NCI-H82 treated with DMSO at 0.1 percent for 48 hours (cell line): ENCODE measurements at regions not wholly inside any gene's neighbourhood (a gene's known extent, or its start where the extent isn't known, plus 50 kb on each side); places are given as distances from the start of the nearest gene placed in this dataset.
"Not testable (repeated sequence)": the region's sequence is repeated elsewhere in the genome, so short reads cannot be mapped to it uniquely, and the experiment has no call there.

ENCODE experiments used
- DNase-seq: peaks from one replicate; lab custom pipeline; 2025; ENCODE audit not compliant: unreplicated experiment; lab: John Stamatoyannopoulos, UW

- no peak for DNase-seq
These were observed 271.2 kb downstream of the EN1 start for GRCh38 chr2:118576109-118576855.

GRCh38 chr2:118572380-118572779 lies 275.1 kb downstream of the EN1 start:
- DNase-seq: not testable (repeated sequence)

- DNase-seq: no peak
These were observed 277.4 kb downstream of the EN1 start for GRCh38 chr2:118569876-118570535.

GRCh38 chr2:118568700-118569099 lies 278.7 kb downstream of the EN1 start:
- DNase-seq: no peak

- no peak for DNase-seq
These were observed 281.5 kb downstream of the EN1 start for GRCh38 chr2:118565786-118566540.

GRCh38 chr2:118565301-118565700 lies 282.1 kb downstream of the EN1 start:
- DNase-seq: no peak

- no peak for DNase-seq
These were observed 285.3 kb downstream of the EN1 start for GRCh38 chr2:118562144-118562543.

GRCh38 chr2:118558846-118559245 lies 288.6 kb downstream of the EN1 start:
- no peak for DNase-seq

- DNase-seq: no peak
These were observed 289.7 kb downstream of the EN1 start for GRCh38 chr2:118557791-118558190.

- no peak for DNase-seq
These were observed 290.4 kb downstream of the EN1 start for GRCh38 chr2:118557016-118557415.

- no peak for DNase-seq
These were observed 292.8 kb downstream of the EN1 start for GRCh38 chr2:118554616-118555015.

- DNase-seq: no peak
These were observed 297.9 kb downstream of the EN1 start for GRCh38 chr2:118549503-118549902.

- no peak for DNase-seq
These were observed 298.5 kb downstream of the EN1 start for GRCh38 chr2:118548880-118549488.

GRCh38 chr2:118539290-118539689 lies 308.2 kb downstream of the EN1 start:
- no peak for DNase-seq

GRCh38 chr2:118536306-118536705 lies 311.1 kb downstream of the EN1 start:
- DNase-seq: no peak

- no peak for DNase-seq
These were observed 311.6 kb downstream of the EN1 start for GRCh38 chr2:118535818-118536212.

GRCh38 chr2:118535171-118535817 lies 312.2 kb downstream of the EN1 start:
- no peak for DNase-seq

GRCh38 chr2:118530976-118531375 lies 316.5 kb downstream of the EN1 start:
- DNase-seq: no peak

- no peak for DNase-seq
These were observed 317.4 kb downstream of the EN1 start for GRCh38 chr2:118529908-118530599.

GRCh38 chr2:118527571-118527970 lies 319.9 kb downstream of the EN1 start:
- DNase-seq: no peak
